CD14-positive monocyte (primary cell): ENCODE measurements at regions not wholly inside any gene's neighbourhood (a gene's known extent, or its start where the extent isn't known, plus 50 kb on each side); places are given as distances from the start of the nearest gene placed in this dataset.
"Not testable (repeated sequence)": the region's sequence is repeated elsewhere in the genome, so short reads cannot be mapped to it uniquely, and the experiment has no call there.

ENCODE experiments used
- DNase-seq, 3 donors: peaks; one replicate each; pipeline ENCODE4 v3.0.0-alpha.2; 2011 to 2022
- H2AFZ ChIP-seq: 2 replicates; pipeline ENCODE4 v1.6.0; 2012; ENCODE audit warnings: mild to moderate bottlenecking, low read depth, low read length, inconsistent platforms; ENCODE audit not compliant: insufficient read depth, poor library complexity, severe bottlenecking
- H3K27ac ChIP-seq, 2 donors: 1 replicate in 1 of 2; 2 replicates in 1 of 2; pipeline ENCODE4 v1.5.1; 2012 to 2013; ENCODE audit warnings: low read length in 2 of 2, control low read depth in 1 of 2, inconsistent platforms in 1 of 2, low read depth in 1 of 2, mild to moderate bottlenecking in 1 of 2
- H3K27me3 ChIP-seq, 2 donors: one replicate each; pipeline versions ENCODE4 v1.6.0 to v1.6.1; 2011 to 2013; ENCODE audit warnings: low read length in 2 of 2; ENCODE audit not compliant: control insufficient read depth in 2 of 2, insufficient read depth in 2 of 2
- H3K36me3 ChIP-seq, 2 donors: replicated peaks in 1 of 2; 1 replicate in 1 of 2; 2 replicates in 1 of 2; pipeline versions ENCODE4 v1.5.1 to v1.6.1; 2012 to 2013; ENCODE audit warnings: low read length in 2 of 2, control low read depth in 1 of 2, inconsistent platforms in 1 of 2, mild to moderate bottlenecking in 1 of 2; ENCODE audit not compliant: insufficient read depth in 2 of 2, control insufficient read depth in 1 of 2
- H3K4me1 ChIP-seq, 2 donors: 1 replicate in 1 of 2; 2 replicates in 1 of 2; pipeline versions ENCODE4 v1.5.1 to v1.6.1; 2012 to 2013; ENCODE audit warnings: low read length in 2 of 2, control low read depth in 1 of 2, inconsistent platforms in 1 of 2, mild to moderate bottlenecking in 1 of 2, moderate library complexity in 1 of 2; ENCODE audit not compliant: insufficient read depth in 2 of 2, control insufficient read depth in 1 of 2
- H3K4me2 ChIP-seq: replicated peaks from 2 replicates; pipeline ENCODE3; 2012; ENCODE audit warnings: low read length, moderate library complexity, mild to moderate bottlenecking; ENCODE audit not compliant: poor library complexity, severe bottlenecking; ENCODE audit errors: extremely low read depth
- H3K4me3 ChIP-seq, 3 experiments: fragments of 200-600 bp in 1 of 3; sonication (generic) in 1 of 3; replicated peaks in 1 of 3; 1 replicate in 2 of 3; 2 replicates in 1 of 3; pipeline ENCODE4 v1.5.1; 2011 to 2013; ENCODE audit warnings: low read length in 3 of 3, mild to moderate bottlenecking in 3 of 3, control low read depth in 2 of 3, low read depth in 2 of 3, inconsistent platforms in 1 of 3, moderate library complexity in 1 of 3
- H3K79me2 ChIP-seq: 2 replicates; pipeline ENCODE4 v1.6.0; 2012; ENCODE audit warnings: mild to moderate bottlenecking, control low read depth, inconsistent platforms, low read length, moderate library complexity; ENCODE audit not compliant: insufficient read depth
- H3K9ac ChIP-seq: 2 replicates; pipeline ENCODE4 v1.6.0; 2017; ENCODE audit warnings: low read length, mild to moderate bottlenecking; ENCODE audit not compliant: insufficient read depth, poor library complexity, severe bottlenecking
- H3K9me3 ChIP-seq, 2 donors: replicated peaks in 1 of 2; 1 replicate in 1 of 2; 2 replicates in 1 of 2; pipeline versions ENCODE4 v1.5.1 to v1.6.1; 2012 to 2013; ENCODE audit warnings: low read length in 2 of 2, control low read depth in 1 of 2; ENCODE audit not compliant: control insufficient read depth in 1 of 2, insufficient read depth in 1 of 2
- H4K20me1 ChIP-seq: 2 replicates; pipeline ENCODE4 v1.6.0; 2012; ENCODE audit warnings: mild to moderate bottlenecking, low read length, control low read depth, moderate library complexity; ENCODE audit not compliant: insufficient read depth
- H3K27ac Mint-ChIP-seq, 7 donors: one replicate each; pipeline ENCODE4 v1.8.0; 2020; ENCODE audit warnings: mild to moderate bottlenecking in 7 of 7, mixed read lengths in 7 of 7, moderate library complexity in 6 of 7, inconsistent platforms in 2 of 7
- H3K27me3 Mint-ChIP-seq, 3 donors: one replicate each; pipeline ENCODE4 v1.8.0; 2021 to 2022; ENCODE audit warnings: low read depth in 3 of 3, mild to moderate bottlenecking in 3 of 3, mixed read lengths in 3 of 3, moderate library complexity in 3 of 3, inconsistent platforms in 1 of 3
- H3K36me3 Mint-ChIP-seq, 2 donors: one replicate each; pipeline ENCODE4 v1.8.0; 2020; ENCODE audit warnings: mixed read lengths in 2 of 2, inconsistent platforms in 1 of 2, mild to moderate bottlenecking in 1 of 2
- H3K4me1 Mint-ChIP-seq: one replicate; pipeline ENCODE4 v1.8.0; 2020; ENCODE audit warnings: mild to moderate bottlenecking, mixed read lengths
- H3K4me3 Mint-ChIP-seq, 2 donors: one replicate each; pipeline ENCODE4 v1.8.0; 2020; ENCODE audit warnings: mild to moderate bottlenecking in 2 of 2, mixed read lengths in 2 of 2, moderate library complexity in 1 of 2
- H3K9me3 Mint-ChIP-seq, 7 donors: one replicate each; pipeline ENCODE4 v1.8.0; 2020 to 2022; ENCODE audit warnings: mixed read lengths in 7 of 7, mild to moderate bottlenecking in 6 of 7, moderate library complexity in 6 of 7, inconsistent platforms in 2 of 7
- WGBS: methylation state at CpG from one replicate; pipeline ENCODE4 v1.1.5; 2013; ENCODE audit warnings: missing lambda C conversion rate; ENCODE audit not compliant: insufficient coverage; 5-methylcytosine and 5-hydroxymethylcytosine counted together
- intact Hi-C, 2 donors: fragments of 100-400 bp; cut with micrococcal nuclease; formaldehyde crosslinking; loops; one replicate each; pipeline versions ENCODE4 v1.15.0 to v1.15.1; 2023
- TF ChIP-seq, protein P1 (sequence below): fragments of 200-600 bp; IDR thresholded peaks from one replicate; pipeline ENCODE4 v1.8.0; 2022; ENCODE audit warnings: antibody characterized with exemption, mild to moderate bottlenecking

DNA sequence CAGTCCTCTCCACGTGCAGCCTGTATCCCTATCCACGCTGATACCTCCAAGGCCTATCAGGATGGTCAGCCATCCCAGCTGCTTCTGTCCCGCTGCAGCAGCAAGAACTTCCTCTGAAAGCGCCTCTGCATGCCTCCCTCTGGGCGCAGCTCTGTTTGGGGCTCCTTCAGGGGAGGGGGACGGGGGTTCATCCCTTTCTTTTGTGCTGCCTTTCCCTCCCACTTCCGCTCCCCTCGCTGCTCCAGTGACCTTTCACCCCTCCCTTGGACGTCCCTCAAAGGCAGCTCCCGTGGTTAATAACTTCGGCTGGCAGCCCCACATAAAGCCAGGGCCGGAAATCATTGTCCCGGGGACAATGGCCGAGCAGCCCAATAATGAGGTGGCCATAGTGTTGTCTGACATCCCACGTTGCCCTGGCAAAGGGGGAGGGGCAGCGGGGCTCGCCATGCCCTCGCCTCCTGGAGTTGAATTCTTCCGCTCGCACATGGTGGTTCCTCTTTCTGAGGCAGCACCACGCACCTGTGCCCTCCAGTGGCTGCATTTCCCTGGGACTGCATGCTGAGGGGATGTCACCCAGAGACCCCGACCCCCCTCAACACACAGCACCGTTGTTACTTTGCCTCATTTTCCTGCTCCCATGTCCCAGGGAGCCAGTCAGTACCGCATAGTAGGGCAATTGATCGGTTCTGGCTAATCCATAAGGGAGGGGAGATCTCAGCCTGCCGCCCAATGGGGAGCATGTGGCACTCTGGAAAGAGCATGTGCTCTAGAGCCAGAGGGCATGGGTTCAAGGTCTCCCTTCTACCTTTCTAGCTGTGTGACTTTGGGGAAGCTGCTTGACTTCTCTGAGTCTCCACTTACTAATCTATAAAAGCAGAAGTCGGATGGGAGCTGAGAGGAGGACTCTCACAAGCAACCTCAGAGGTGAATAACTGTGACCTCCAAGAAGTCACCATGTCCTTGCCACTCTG, 72.0 kb downstream of the TRIM43 start:
- H3K27me3 ChIP-seq, H3K4me3 ChIP-seq, H3K27me3 Mint-ChIP-seq, H3K9me3 ChIP-seq, H3K27ac ChIP-seq, H3K4me1 ChIP-seq, H3K36me3 Mint-ChIP-seq, H3K4me2 ChIP-seq, H3K79me2 ChIP-seq, H3K9me3 Mint-ChIP-seq, H3K27ac Mint-ChIP-seq, H2AFZ ChIP-seq, H3K4me1 Mint-ChIP-seq, H3K9ac ChIP-seq, H3K4me3 Mint-ChIP-seq, H3K36me3 ChIP-seq, intact Hi-C loops, DNase-seq, H4K20me1 ChIP-seq: not testable (repeated sequence)
- 35% methylated on average over 16 of the region's 27 CpGs for WGBS

DNA sequence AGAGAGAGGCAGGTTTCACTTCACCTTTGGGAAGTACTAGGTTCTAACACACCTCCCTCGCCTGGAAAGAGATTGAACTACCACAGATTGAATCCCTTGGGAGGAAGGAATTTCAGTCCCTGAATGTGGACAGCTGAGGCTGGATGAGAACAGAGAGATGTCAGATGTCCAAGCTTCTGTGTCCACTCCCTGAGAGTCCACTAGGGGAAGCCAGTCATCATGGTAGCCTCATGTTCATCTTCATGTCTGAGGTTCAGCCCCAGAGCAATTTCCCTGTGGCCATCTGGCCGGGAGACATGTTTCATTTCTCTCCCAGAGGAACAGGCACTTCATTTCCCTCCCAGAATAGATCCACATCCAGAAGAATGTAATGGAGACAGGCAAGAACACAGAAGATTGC, 74.8 kb downstream of the TRIM43 start:
- H2AFZ ChIP-seq, DNase-seq, H3K4me2 ChIP-seq, H3K27ac ChIP-seq, H3K27me3 Mint-ChIP-seq, H3K79me2 ChIP-seq, H3K36me3 ChIP-seq, H3K36me3 Mint-ChIP-seq, H4K20me1 ChIP-seq, intact Hi-C loops, H3K9me3 Mint-ChIP-seq, H3K4me3 Mint-ChIP-seq, H3K4me3 ChIP-seq, H3K27ac Mint-ChIP-seq, H3K4me1 ChIP-seq, H3K9me3 ChIP-seq, H3K9ac ChIP-seq, H3K27me3 ChIP-seq: not testable (repeated sequence)
- WGBS = no CpG with 5 or more reads among the region's 2 CpGs
- peaks cover 12% of the 10 kb centered on the region for H3K4me1 Mint-ChIP-seq

DNA sequence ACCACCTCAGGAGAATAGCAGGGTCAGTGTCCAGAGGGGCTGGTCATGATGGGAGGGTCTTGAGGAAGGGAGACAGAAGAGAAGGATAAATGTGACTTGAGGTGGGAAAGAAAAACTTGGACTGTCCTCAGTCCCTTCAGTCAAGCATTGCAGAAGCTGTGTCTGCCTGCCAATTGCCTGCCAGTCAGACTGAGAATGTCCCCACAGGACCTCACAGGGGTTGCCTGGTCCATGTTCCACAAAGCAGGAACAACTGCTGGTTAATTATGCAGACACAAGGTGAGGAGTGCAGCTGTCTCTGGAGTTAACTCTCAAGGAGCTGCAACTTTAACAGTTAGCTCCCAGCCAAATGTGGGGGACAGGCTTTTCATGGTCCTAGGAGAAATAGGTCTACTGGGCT, 75.7 kb downstream of the TRIM43 start:
- no peak overlapping the region for H3K4me3 ChIP-seq
- Mint-ChIP-seq H3K9me3 (peaks cover 0 to 2% (median 0%) of the 10 kb centered on the region in 7 donors), H3K27ac (no peak overlapping the region), H3K36me3 (no peaks in the 10 kb centered on the region), H3K27me3 (peaks cover 4 to 9% (median 6%) of the 10 kb centered on the region in 3 donors), H3K4me3 (no peak overlapping the region), H3K4me1 (peaks cover 12% of the 10 kb centered on the region)
- DNase-seq = no peak
- no peak overlapping the region for H3K9ac ChIP-seq
- no peaks in the 10 kb centered on the region for H3K79me2 ChIP-seq
- no peak overlapping the region for H2AFZ ChIP-seq
- intact Hi-C loops = no loop called here
- no peak overlapping the region for H3K4me2 ChIP-seq
- peaks cover 0 to 2% of the 10 kb centered on the region in 2 donors for H3K4me1 ChIP-seq
- no peaks in the 10 kb centered on the region for H4K20me1 ChIP-seq
- H3K27ac ChIP-seq = no peak overlapping the region
- no peaks in the 10 kb centered on the region for H3K9me3 ChIP-seq
- TF ChIP-seq, protein P1, sequence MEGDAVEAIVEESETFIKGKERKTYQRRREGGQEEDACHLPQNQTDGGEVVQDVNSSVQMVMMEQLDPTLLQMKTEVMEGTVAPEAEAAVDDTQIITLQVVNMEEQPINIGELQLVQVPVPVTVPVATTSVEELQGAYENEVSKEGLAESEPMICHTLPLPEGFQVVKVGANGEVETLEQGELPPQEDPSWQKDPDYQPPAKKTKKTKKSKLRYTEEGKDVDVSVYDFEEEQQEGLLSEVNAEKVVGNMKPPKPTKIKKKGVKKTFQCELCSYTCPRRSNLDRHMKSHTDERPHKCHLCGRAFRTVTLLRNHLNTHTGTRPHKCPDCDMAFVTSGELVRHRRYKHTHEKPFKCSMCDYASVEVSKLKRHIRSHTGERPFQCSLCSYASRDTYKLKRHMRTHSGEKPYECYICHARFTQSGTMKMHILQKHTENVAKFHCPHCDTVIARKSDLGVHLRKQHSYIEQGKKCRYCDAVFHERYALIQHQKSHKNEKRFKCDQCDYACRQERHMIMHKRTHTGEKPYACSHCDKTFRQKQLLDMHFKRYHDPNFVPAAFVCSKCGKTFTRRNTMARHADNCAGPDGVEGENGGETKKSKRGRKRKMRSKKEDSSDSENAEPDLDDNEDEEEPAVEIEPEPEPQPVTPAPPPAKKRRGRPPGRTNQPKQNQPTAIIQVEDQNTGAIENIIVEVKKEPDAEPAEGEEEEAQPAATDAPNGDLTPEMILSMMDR = no peak
- no peaks in the 10 kb centered on the region for H3K36me3 ChIP-seq
- no peaks in the 10 kb centered on the region for H3K27me3 ChIP-seq

DNA sequence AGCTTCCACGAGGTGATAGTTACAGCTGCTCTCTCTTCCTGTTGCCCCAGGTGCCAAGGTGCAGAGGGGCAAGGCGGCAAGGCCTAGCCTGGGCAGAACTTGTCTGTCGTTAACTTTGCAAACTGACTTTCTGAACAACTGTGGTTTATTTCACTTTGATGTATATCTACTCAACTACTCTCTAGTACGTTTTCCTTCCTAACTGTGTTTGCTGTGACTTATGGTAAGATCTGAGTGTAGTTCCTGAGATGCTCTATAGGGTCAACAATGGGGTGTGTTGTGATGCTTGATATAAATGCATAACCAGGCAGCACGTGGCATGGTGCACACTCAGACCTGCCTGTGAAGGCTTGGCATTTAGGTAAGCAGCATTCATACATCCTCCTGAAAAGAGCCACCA, 77.1 kb downstream of the TRIM43 start:
- H3K9ac ChIP-seq, H2AFZ ChIP-seq, H3K36me3 ChIP-seq, H3K4me1 Mint-ChIP-seq, H3K27me3 Mint-ChIP-seq, intact Hi-C loops, H3K27me3 ChIP-seq, H3K9me3 Mint-ChIP-seq, H3K36me3 Mint-ChIP-seq, H3K4me2 ChIP-seq, H4K20me1 ChIP-seq, H3K4me3 ChIP-seq, H3K9me3 ChIP-seq, H3K79me2 ChIP-seq, H3K27ac Mint-ChIP-seq, DNase-seq, H3K27ac ChIP-seq, H3K4me3 Mint-ChIP-seq, H3K4me1 ChIP-seq: not testable (repeated sequence)
- 50% methylated on average over 2 of the region's 5 CpGs for WGBS
